GM19023 (cell line): ENCODE measurements at regions not wholly inside any gene's neighbourhood (a gene's known extent, or its start where the extent isn't known, plus 50 kb on each side); places are given as distances from the start of the nearest gene placed in this dataset.

Experiments
- ATAC-seq: cut with Tn5 transposase; IDR thresholded peaks from one replicate; pipeline ENCODE4 v1.9.1; 2021; ENCODE audit warnings: mild to moderate bottlenecking, moderate library complexity; ENCODE audit not compliant: unreplicated experiment

DNA sequence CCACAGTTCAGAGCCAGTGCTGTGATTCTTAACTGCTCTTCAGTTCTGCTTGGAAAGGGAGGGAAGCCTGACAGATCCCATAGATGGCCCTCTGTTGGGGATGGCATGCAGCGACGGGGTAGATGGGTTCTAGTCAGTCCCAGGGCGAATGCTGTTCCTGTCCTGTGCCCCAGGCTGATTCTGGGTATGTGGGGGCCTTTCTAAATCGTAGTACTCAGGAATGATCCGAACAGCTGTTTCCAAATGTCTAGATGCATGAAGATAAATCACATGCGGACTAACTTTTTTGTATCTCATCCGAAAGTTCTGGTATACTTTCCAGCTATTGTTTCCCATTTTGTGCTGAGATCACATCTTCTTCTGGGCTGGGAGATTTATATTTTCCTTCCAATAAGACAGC, 186.0 kb upstream of the MKI67 start:
- no peak for ATAC-seq

- no peak for ATAC-seq
Measured at GRCh38 chr10:128314686-128315085, 188.5 kb upstream of the MKI67 start.

GRCh38 chr10:128316121-128316726, 190.0 kb upstream of the MKI67 start:
- no peak for ATAC-seq

- no peak for ATAC-seq
Measured at GRCh38 chr10:128316925-128317324, 190.7 kb upstream of the MKI67 start.

DNA sequence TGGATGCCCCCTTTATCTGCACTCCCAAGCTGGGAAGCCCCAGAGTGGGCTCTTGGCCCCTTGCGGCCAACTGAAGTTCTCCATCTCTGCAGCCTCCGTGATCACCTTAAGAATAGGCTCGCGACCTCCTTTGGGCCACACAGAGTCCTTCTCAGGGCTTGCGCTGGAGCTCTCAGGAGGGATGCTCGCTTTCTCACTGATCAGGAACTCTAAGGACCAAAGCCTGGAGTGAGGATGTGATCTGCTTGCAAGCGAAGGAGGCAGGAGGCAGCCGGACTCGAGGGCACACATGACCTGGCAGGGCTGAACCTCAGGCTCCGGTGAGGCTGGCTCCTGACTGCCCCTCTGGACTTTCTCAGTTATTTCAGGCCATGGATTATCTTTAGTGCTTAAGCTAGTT, 192.1 kb upstream of the MKI67 start:
- no peak for ATAC-seq

GRCh38 chr10:128318913-128319312, 192.7 kb upstream of the MKI67 start:
- no peak for ATAC-seq

DNA sequence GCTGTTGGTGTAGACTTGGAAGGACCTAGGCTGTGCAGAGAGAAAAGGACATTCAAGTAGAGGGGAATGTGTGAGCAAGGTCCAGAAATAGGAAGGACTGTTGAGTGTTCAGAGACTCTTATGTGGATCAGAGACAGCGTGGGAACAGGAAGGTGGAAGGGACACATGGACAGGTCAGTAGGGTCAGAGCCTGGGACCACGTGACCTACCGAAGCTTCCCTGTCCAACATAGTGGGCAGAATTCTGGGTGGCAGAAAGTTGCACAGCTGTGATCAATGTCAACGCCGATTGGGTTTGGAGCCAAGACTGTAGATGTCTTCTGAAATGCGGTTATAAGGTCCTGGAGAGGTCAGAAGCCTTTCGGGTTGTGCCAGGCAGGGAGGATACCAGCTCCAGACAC, 195.9 kb upstream of the MKI67 start:
- ATAC-seq = no peak

- ATAC-seq = no peak
Measured at GRCh38 chr10:128322950-128323349, 196.7 kb upstream of the MKI67 start.

DNA sequence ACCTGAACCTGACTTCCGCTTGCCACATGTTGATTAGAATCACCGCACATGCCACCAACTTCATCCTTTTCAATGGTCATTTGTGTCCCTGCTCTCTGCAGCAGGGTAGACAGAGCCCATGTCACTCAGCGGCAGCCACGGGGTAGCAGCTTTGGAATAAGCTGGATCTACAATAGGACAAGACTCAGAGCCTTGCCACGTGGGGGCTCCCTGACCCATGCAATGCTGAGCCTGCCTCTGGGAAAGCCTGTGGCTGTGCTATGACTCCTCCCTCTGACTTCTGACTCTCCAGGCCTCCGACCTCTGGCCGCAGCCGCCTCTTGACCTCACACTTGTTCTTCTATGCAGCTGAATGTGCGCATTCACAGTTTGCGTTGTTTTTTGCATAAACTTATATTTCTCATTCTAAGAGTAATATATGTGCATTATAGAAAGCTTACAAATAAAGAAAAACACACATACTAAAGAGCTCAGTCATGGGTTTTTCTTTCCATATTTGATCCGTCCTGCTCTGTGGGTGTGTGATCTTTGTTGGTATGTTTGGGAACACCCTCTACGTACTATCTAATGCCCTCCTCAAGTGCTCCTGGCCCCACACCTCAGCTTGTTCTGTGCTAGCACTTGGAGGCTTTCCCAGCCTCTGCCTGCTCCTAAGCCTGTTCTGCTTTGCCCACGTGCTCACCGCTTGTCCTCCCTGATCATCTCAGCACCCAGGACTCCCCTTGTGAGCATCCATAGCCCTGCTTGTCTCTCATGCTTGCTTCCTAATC, 198.0 kb upstream of the MKI67 start:
- no peak for ATAC-seq

DNA sequence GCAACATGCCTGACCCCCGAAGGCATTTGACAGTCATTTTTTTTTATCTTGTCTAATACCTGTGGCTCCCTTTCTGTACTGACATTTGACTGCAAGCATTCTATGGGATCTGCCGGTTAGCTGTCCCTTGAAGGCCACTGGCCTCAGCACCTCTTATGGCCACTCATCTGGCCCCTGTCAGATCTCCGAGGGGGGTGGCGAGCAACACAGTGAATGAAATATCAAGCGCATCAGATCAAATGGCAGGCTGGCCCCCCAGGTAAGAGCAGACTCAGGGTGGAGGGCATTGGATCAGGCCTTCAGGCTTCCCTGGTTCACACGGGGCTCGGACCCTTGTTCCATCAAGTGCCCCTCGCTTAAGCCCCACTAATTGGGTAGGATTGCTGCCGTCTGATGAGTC, 199.6 kb upstream of the MKI67 start:
- ATAC-seq = no peak

DNA sequence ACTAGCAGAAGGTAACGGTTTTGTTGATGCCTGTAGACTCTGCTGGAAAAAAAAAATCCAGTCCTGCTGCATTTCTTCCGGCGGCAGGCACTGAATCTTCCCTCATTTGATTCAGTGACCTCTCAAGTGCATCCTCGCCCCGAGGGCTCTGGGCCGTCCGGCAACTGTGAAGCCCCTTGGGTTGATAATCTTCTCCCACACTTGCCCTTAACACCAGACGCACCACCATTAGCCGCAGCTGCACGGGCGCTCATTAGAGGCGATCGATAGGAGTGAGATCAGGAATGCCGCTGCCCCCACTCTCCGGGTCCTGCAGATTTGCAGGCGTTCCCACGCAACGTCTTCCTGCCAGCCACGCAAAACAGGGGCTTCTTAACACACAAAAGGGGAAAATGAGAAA, 200.0 kb upstream of the MKI67 start:
- no peak for ATAC-seq

- ATAC-seq = no peak
Measured at GRCh38 chr10:128326851-128327250, 200.6 kb upstream of the MKI67 start.

GRCh38 chr10:128336401-128336800, 210.2 kb upstream of the MKI67 start:
- ATAC-seq = no peak

DNA sequence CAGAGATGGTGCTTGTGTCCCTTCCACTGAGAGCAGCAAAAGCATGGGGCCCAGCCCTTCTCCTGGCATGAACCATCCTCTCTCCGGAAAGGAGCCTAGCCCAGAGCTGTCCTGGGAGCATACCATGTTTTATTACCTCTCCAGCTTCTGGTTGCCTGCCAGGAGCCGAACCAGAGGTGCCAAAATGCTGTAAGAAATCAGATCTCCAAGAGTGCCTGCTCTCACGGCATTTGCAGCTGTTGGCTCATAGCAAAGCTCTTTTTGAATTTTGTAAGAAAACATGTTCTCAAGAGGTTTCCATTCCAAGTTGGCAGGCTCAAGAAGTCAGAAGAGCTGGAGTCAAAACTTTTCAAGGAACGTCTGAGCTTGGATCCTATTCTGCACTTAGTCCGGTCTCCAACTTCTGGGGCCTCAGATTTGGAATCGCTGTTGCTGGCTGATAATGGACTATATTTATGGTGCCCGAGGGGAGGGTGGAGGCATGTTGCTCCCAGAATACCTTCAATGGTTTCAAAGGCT, 211.7 kb upstream of the MKI67 start:
- ATAC-seq = no peak

GRCh38 chr10:128338951-128339350, 212.7 kb upstream of the MKI67 start:
- ATAC-seq = no peak

DNA sequence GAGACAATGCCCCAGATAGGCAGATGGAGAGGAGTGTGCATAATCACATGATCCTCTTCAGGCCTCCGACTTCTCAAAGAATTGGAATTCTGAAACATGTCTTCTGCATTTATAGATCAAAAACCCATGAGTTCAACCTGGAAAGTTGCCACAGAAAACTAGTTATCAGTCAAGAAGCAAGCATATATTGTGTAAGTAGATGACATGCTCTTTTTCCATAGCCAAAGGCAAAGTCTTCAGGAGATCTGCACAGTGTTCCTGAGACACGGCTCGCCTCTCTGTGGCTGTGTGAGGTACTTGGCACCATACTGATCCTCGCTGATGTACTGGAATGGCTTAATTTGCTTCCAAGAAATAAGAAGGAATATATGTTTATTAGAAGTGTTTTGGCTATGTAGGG, 213.5 kb upstream of the MKI67 start:
- ATAC-seq = no peak

GRCh38 chr10:128345353-128345752, 219.1 kb upstream of the MKI67 start:
- ATAC-seq = no peak

DNA sequence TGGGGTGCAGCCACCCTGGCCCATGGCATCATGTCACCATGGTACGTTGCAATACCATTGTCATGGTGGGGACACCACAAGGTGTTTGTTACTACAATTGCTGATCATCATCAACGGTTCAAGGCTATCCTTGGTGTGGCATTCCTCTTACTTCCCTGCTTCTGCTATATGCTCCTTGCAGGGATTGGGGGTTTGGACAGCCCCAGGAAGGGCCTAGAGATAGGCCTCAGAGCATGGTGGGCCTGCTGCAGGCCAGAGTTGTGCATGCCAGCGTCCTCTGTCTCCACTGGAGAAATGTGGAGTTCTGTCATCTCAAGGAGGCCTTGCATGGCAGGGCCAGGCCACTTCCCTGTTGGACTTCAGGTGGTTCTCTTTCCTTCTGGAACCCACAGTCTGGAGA, 234.6 kb upstream of the MKI67 start:
- no peak for ATAC-seq

DNA sequence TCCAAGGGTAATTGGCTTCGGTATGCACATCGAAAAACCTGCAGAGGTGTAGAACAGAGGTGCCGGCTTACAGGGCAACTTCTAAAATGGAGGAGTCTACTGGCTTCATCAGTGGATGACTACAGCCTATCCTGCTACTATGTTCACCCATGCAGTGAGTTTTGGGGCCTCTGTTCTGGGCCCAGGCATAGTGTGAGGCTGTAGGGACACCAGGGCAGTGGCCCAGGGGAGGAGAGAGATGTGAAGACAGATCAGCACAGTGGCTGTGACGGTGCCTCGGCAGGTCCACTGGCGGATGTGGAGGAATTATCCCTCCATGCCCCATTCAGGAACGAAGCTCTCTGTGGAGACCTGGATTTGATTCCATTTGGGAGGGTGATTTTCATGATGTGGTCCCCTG, 235.3 kb upstream of the MKI67 start:
- no peak for ATAC-seq

- ATAC-seq = no peak
Measured at GRCh38 chr10:128362514-128362913, 236.3 kb upstream of the MKI67 start.

GRCh38 chr10:128364631-128365030, 238.4 kb upstream of the MKI67 start:
- no peak for ATAC-seq

GRCh38 chr10:128365156-128365725, 239.0 kb upstream of the MKI67 start:
- ATAC-seq = no peak
